Coronary artery (tissue), 2 donors: ENCODE measurements at regions not wholly inside any gene's neighbourhood (a gene's known extent, or its start where the extent isn't known, plus 50 kb on each side); places are given as distances from the start of the nearest gene placed in this dataset.
A peak's percentile ranks its signal among the peaks of the same experiment; 100 is the strongest.

ENCODE experiments used
- DNase-seq: peaks from one replicate; pipeline ENCODE4 v3.0.0-alpha.2; 2017; ENCODE audit warnings: low spot score
- H3K27ac ChIP-seq, 2 donors: fragments of 200-600 bp; sonication (generic); one replicate each; pipeline ENCODE4 v1.5.1; 2016 to 2019
- H3K4me3 ChIP-seq: fragments of 200-600 bp; sonication (generic); 2 replicates; pipeline ENCODE4 v1.5.1; 2016; ENCODE audit warnings: mild to moderate bottlenecking, moderate library complexity
- CTCF ChIP-seq: fragments of 200-600 bp; sonication (generic); IDR thresholded peaks from one replicate; pipeline ENCODE4 v1.5.1; 2019; ENCODE audit warnings: antibody characterized with exemption

- Histone ChIP-seq H3K27ac (no peak overlapping the region), H3K4me3 (no peak overlapping the region)
- no peak for DNase-seq
- no peak for TF ChIP-seq CTCF
Observed at GRCh38 chr17:72580321-72581127, 459.7 kb downstream of the SOX9 start.

GRCh38 chr17:72587156-72587555, 466.3 kb downstream of the SOX9 start:
- H3K27ac ChIP-seq = no peak overlapping the region
- no peak overlapping the region for H3K4me3 ChIP-seq
- no peak for TF ChIP-seq CTCF
- DNase-seq = no peak

- Histone ChIP-seq H3K27ac (no peak overlapping the region), H3K4me3 (no peak overlapping the region)
- no peak for DNase-seq
- no peak for TF ChIP-seq CTCF
Observed at GRCh38 chr17:72587773-72588511, 467.1 kb downstream of the SOX9 start.

GRCh38 chr17:72588561-72588960, 467.7 kb downstream of the SOX9 start:
- Histone ChIP-seq H3K27ac (no peak overlapping the region), H3K4me3 (no peak overlapping the region)
- TF ChIP-seq CTCF = no peak
- no peak for DNase-seq

- TF ChIP-seq CTCF = no peak
- Histone ChIP-seq H3K27ac (no peak overlapping the region), H3K4me3 (no peak overlapping the region)
- DNase-seq = no peak
Observed at GRCh38 chr17:72588961-72589360, 468.1 kb downstream of the SOX9 start.

- H3K4me3 ChIP-seq = peak overlapping the region; percentile 81
- no peak for TF ChIP-seq CTCF
- no peak for DNase-seq
- no peak overlapping the region for H3K27ac ChIP-seq
Observed at GRCh38 chr17:72590382-72590781, 469.6 kb downstream of the SOX9 start.

- Histone ChIP-seq H3K4me3 (peak overlapping the region; percentile 81), H3K27ac (no peak overlapping the region)
- DNase-seq = no peak
- no peak for TF ChIP-seq CTCF
Observed at GRCh38 chr17:72590882-72591281, 470.1 kb downstream of the SOX9 start.
